Adipocyte (in vitro differentiated cells): ENCODE measurements at regions not wholly inside any gene's neighbourhood (a gene's known extent, or its start where the extent isn't known, plus 50 kb on each side); places are given as distances from the start of the nearest gene placed in this dataset.
"Not testable (repeated sequence)": the region's sequence is repeated elsewhere in the genome, so short reads cannot be mapped to it uniquely, and the experiment has no call there.

ENCODE experiments used
- DNase-seq: peaks from one replicate; pipeline ENCODE4 v3.0.0-alpha.2; 2015; ENCODE audit warnings: low read depth
- H3K27me3 ChIP-seq: replicated peaks from 2 replicates; pipeline ENCODE4 v1.7.0; 2013; ENCODE audit warnings: mild to moderate bottlenecking, low read length, moderate library complexity; ENCODE audit not compliant: control insufficient read depth, insufficient read depth
- H3K36me3 ChIP-seq: 2 replicates; pipeline ENCODE4 v1.7.0; 2013; ENCODE audit warnings: low read length, mild to moderate bottlenecking, moderate library complexity; ENCODE audit not compliant: control insufficient read depth, insufficient read depth, severe bottlenecking
- H3K4me1 ChIP-seq: 2 replicates; pipeline ENCODE4 v1.7.0; 2013; ENCODE audit warnings: mild to moderate bottlenecking, low read length, moderate library complexity; ENCODE audit not compliant: control insufficient read depth, insufficient read depth
- H3K4me3 ChIP-seq: 2 replicates; pipeline ENCODE4 v1.7.0; 2013; ENCODE audit warnings: mild to moderate bottlenecking, low read length, moderate library complexity
- H3K9ac ChIP-seq: 2 replicates; pipeline ENCODE4 v1.7.0; 2013; ENCODE audit warnings: mild to moderate bottlenecking, low read length, moderate library complexity
- H3K9me3 ChIP-seq: 2 replicates; pipeline ENCODE4 v1.7.0; 2013; ENCODE audit warnings: mild to moderate bottlenecking, low read length, moderate library complexity; ENCODE audit not compliant: control insufficient read depth

GRCh38 chr21:20452935-20453334, 545.3 kb upstream of the NCAM2 start:
- H3K36me3 ChIP-seq = no peaks in the 10 kb centered on the region
- no peaks in the 10 kb centered on the region for H3K4me1 ChIP-seq
- no peak overlapping the region for H3K4me3 ChIP-seq
- DNase-seq = no peak
- H3K9ac ChIP-seq = no peak overlapping the region
- no peaks in the 10 kb centered on the region for H3K9me3 ChIP-seq
- H3K27me3 ChIP-seq = no peaks in the 10 kb centered on the region

GRCh38 chr21:20459838-20460237, 538.4 kb upstream of the NCAM2 start:
- Histone ChIP-seq H3K36me3 (no peaks in the 10 kb centered on the region), H3K4me1 (no peaks in the 10 kb centered on the region), H3K9ac (no peak overlapping the region), H3K9me3 (no peaks in the 10 kb centered on the region), H3K4me3 (no peak overlapping the region), H3K27me3 (no peaks in the 10 kb centered on the region)
- no peak for DNase-seq

GRCh38 chr21:20463362-20463761, 534.8 kb upstream of the NCAM2 start:
- H3K4me3 ChIP-seq = no peak overlapping the region
- no peaks in the 10 kb centered on the region for H3K4me1 ChIP-seq
- no peak overlapping the region for H3K9ac ChIP-seq
- H3K9me3 ChIP-seq = no peaks in the 10 kb centered on the region
- DNase-seq = no peak
- H3K27me3 ChIP-seq = no peaks in the 10 kb centered on the region
- H3K36me3 ChIP-seq = no peaks in the 10 kb centered on the region

GRCh38 chr21:20469361-20469760, 528.8 kb upstream of the NCAM2 start:
- Histone ChIP-seq H3K36me3 (no peaks in the 10 kb centered on the region), H3K4me1 (no peaks in the 10 kb centered on the region), H3K9ac (no peak overlapping the region), H3K27me3 (no peaks in the 10 kb centered on the region), H3K4me3 (no peak overlapping the region), H3K9me3 (no peaks in the 10 kb centered on the region)
- DNase-seq = no peak

- Histone ChIP-seq H3K4me3 (no peak overlapping the region), H3K27me3 (no peaks in the 10 kb centered on the region)
Observed at GRCh38 chr21:20486303-20486702, 511.9 kb upstream of the NCAM2 start.

GRCh38 chr21:20502915-20503314, 495.3 kb upstream of the NCAM2 start:
- not testable (repeated sequence) for H3K4me1 ChIP-seq, H3K36me3 ChIP-seq, H3K9ac ChIP-seq, H3K4me3 ChIP-seq, H3K27me3 ChIP-seq, DNase-seq
- peaks cover 39% of the 10 kb centered on the region for H3K9me3 ChIP-seq

More at GRCh38 chr21:20486303-20486702, 511.9 kb upstream of the NCAM2 start:
- Histone ChIP-seq H3K9me3 (no peaks in the 10 kb centered on the region), H3K4me1 (no peaks in the 10 kb centered on the region), H3K36me3 (no peaks in the 10 kb centered on the region), H3K9ac (no peak overlapping the region)
- no peak for DNase-seq

- Histone ChIP-seq H3K9ac (no peak overlapping the region), H3K27me3 (no peaks in the 10 kb centered on the region), H3K9me3 (peaks cover 27% of the 10 kb centered on the region), H3K4me1 (no peaks in the 10 kb centered on the region), H3K36me3 (no peaks in the 10 kb centered on the region), H3K4me3 (no peak overlapping the region)
- DNase-seq = no peak
Observed at GRCh38 chr21:20507783-20508182, 490.4 kb upstream of the NCAM2 start.

- no peak overlapping the region for H3K9ac ChIP-seq
- H3K4me3 ChIP-seq = no peak overlapping the region
- no peak for DNase-seq
- no peaks in the 10 kb centered on the region for H3K4me1 ChIP-seq
- no peaks in the 10 kb centered on the region for H3K36me3 ChIP-seq
- no peaks in the 10 kb centered on the region for H3K27me3 ChIP-seq
- H3K9me3 ChIP-seq = no peaks in the 10 kb centered on the region
Observed at GRCh38 chr21:20511216-20511880, 486.9 kb upstream of the NCAM2 start.

- Histone ChIP-seq H3K27me3 (no peaks in the 10 kb centered on the region), H3K9me3 (no peaks in the 10 kb centered on the region), H3K9ac (no peak overlapping the region), H3K36me3 (no peaks in the 10 kb centered on the region), H3K4me1 (no peaks in the 10 kb centered on the region), H3K4me3 (no peak overlapping the region)
- no peak for DNase-seq
Observed at GRCh38 chr21:20515446-20515845, 482.8 kb upstream of the NCAM2 start.

- no peaks in the 10 kb centered on the region for H3K4me1 ChIP-seq
- H3K27me3 ChIP-seq = no peaks in the 10 kb centered on the region
- DNase-seq = no peak
Observed at GRCh38 chr21:20519076-20519475, 479.1 kb upstream of the NCAM2 start.

GRCh38 chr21:20522611-20523010, 475.6 kb upstream of the NCAM2 start:
- Histone ChIP-seq H3K4me1 (no peaks in the 10 kb centered on the region), H3K36me3 (no peaks in the 10 kb centered on the region), H3K9ac (no peak overlapping the region), H3K27me3 (no peaks in the 10 kb centered on the region), H3K9me3 (no peaks in the 10 kb centered on the region), H3K4me3 (no peak overlapping the region)
- no peak for DNase-seq

More at GRCh38 chr21:20519076-20519475, 479.1 kb upstream of the NCAM2 start:
- H3K9ac ChIP-seq = no peak overlapping the region
- H3K9me3 ChIP-seq = no peaks in the 10 kb centered on the region
- H3K36me3 ChIP-seq = no peaks in the 10 kb centered on the region
- H3K4me3 ChIP-seq = no peak overlapping the region

GRCh38 chr21:20523191-20523590, 475.0 kb upstream of the NCAM2 start:
- no peaks in the 10 kb centered on the region for H3K27me3 ChIP-seq
- no peak overlapping the region for H3K9ac ChIP-seq
- H3K9me3 ChIP-seq = no peaks in the 10 kb centered on the region
- no peak overlapping the region for H3K4me3 ChIP-seq
- H3K36me3 ChIP-seq = no peaks in the 10 kb centered on the region
- no peaks in the 10 kb centered on the region for H3K4me1 ChIP-seq
- DNase-seq = no peak
